ENCODE measurements at regions not wholly inside any gene's neighbourhood (a gene's known extent, or its start where the extent isn't known, plus 50 kb on each side); places are given as distances from the start of the nearest gene placed in this dataset.
"Not testable (repeated sequence)": the region's sequence is repeated elsewhere in the genome, so short reads cannot be mapped to it uniquely, and the experiment has no call there.

DNA sequence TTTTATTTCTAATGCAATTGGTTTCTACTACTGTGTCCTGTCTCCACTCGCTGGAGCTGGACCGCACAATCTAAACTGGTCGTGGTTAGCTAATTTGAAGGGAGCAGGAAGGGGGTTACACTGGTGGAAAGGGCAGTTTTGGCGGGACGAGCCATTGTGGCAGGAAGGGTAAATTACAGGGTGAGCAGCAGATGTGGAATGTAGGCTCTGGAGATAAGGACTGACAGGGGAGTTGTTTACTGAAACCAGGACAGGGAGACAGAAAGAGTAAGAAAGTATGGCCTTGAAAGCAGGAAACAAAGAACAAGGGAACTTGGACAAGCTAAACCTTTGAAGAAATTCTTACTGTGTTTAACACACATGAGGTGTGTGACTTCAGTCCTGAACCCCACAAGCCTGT, 147.8 kb downstream of the ATXN7L3B start:
- peak; percentile 70 for DNase-seq (ENCODE audit: low read depth)

DNA sequence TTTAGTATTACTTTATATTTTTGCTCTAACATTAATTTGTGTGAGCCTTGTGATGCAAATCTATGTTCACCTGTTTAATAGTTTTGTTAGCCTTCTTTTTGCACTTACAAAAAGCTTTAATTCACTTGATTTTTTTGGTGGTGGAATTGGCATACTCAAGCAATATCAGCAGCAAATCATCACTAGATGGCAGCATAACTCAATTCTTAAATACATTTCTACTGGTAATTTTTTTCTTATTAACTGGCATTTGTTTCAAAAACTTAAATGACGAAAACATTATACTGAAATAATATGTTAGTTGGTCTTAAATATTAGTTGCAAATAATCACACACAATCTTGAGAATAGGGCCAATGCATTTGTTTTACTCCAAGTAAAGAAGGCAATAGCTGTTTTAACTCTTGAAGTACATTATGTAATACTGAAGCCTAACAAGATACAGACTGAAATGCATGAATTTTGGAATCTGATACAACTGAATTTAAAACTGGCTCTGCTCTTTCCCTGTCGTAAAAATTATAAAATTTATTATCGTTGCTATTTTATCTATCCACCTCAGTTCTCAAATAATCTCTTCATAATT, 151.5 kb downstream of the ATXN7L3B start:
- peak; percentile 61 for DNase-seq (ENCODE audit: low read depth)

DNA sequence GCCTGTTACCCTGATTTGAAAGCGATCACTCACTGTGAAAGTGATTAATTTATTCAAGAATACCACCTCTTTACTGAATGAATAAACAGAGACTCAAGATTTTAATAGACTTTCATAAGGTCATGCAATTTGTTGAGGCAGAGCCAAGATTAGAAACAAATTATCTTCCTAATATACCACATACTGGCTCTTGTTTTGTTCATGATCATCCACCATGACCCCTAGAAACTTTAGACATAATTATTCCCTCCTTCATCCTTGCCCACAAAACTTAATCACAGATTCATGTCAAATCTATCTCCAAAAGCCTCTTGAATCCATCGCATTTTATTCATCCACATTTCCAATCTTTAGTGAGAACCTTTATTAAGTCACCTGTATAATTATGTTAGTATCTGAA, 152.3 kb downstream of the ATXN7L3B start:
- DNase-seq (ENCODE audit: low read depth) = no peak

DNA sequence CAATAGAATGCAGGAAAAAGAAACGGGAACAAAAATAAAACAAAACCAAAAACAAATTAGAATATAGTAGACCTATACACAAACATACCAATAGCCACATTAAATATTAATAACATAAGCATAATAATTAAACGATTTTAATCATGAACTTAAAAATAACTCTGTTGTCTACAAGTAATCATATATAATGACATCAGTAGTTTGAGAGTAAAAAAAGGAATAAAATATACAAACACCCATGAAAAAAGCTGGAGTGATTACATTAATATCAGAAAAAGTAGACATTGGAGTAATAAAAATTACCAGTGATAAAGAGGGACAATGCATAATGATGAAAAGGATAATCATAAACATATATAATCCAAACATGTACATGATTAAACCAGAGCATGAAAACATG, 181.8 kb downstream of the ATXN7L3B start:
- no peak for DNase-seq (ENCODE audit: low read depth)

DNA sequence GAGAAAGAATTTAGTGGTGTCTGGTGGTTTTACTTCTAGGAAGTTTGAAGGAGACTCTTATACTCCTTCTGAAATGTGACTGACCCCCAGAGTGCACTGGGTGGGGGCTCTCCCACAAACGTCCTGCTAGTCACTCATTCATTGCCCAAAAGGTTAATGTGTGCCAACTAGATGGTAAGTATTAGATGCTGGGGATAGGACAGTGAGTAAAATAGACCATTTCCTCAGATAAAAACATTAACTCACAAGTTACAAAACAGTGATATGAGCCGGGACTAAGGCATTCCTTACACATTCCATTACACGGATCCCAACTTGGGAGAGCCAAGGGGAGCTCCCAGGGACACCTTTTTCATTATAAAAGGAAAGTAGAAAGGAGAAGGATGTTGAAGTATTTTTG, 185.1 kb downstream of the ATXN7L3B start:
- DNase-seq (ENCODE audit: low read depth) = peak; percentile 11

DNA sequence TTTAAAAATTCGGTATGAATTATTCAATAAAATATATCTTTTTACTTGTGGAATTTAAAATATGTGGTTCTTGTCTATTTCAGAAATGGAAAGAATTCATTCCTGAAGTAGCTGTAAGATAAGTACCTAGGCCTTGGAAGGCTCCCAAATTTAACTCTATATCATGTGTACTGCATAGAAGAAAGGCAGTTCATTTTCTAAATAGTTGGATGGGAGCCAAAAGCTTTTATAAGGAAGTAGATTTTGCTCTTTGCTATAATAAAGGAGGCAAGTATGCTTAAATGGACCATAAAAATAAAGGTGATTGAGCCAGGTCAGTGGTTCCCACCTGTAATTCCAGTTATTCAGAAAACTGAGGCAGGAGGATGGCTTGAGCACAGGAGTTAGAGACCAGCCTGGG, 187.5 kb downstream of the ATXN7L3B start:
- DNase-seq (ENCODE audit: low read depth) = peak; percentile 80

DNA sequence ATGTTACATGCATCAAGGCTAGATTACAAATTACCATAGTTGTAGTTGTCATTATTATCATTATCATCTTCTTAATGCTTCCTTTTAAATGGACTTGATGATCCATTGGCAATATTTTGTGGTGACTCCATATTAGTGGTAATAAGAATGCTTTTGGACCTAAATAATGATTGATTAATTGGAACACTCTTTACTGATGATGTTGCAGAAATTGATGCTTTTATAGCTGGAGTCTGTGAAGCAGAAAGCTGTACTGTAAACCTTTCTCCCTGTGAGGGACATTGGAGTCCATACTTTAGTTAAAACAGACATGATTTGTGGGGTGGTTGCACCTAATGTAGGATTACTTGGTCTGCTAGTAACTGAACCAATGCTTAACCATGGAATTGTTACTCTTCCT, 190.4 kb downstream of the ATXN7L3B start:
- no peak for DNase-seq (ENCODE audit: low read depth)

DNA sequence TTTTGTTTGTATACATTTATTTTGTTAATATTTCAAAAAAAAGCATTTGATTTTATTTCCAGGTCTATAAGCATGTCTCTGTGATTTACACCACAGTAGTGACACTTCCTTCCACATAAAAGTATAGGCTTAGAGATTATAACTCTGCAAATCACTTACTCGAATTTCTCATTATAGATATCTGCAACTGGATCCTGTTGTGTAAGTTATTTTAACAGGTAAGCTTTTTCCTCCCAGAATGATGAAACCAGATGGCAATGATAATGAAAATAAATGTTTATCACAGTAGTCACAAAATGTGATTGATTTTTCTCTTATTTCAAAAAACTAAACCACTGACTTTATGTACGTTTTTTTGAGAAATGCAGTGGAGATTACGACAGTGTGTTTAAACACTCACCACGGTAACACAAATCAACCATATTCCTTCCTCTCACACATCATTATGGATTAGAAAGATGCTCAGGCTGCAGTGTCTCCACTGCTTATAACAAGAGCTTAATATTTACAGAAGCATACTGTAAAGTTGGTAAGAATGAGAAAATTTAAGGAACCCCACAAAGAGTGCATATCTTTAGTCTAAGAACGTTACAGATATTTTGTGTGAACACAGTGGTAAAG, 194.6 kb downstream of the ATXN7L3B start:
- DNase-seq (ENCODE audit: low read depth) = no peak

DNA sequence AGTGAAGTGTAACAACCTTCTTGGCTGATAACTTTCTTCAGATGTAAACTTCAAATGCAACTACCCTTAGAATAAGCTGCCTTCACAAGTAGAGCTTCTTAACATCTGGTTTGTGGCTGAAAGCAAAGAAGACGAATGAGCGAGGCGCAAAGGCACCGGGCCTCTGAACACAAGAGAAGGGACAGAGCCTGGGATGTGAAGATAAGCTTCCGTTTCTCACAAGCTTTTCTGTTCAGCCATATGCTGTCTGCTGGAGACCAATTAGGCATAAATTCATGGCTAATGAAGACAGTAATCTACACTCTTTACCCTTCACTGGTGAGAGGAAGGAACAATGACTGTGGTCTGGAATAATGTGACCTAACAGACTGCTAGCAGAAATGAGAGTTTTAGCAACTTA, 195.2 kb downstream of the ATXN7L3B start:
- DNase-seq (ENCODE audit: low read depth) = no peak

DNA sequence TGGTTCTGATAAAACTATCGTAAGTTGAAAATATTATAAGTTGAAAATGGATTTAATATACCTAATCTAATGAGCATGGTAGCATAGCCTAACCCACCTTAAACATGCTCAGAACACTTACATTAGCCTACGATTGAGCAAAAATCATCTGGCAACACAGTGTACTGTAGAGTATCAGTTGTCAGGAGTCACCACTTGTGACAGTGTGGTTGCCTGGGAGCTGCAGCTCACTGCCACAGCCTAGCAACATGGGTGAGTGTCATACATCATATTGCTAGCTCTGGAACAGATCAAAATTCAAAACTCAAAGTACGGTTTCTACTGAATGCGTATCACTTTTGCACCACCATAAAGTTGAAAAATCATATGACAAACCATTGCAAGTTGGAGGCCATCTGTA, 203.5 kb downstream of the ATXN7L3B start:
- DNase-seq (ENCODE audit: low read depth) = no peak

DNA sequence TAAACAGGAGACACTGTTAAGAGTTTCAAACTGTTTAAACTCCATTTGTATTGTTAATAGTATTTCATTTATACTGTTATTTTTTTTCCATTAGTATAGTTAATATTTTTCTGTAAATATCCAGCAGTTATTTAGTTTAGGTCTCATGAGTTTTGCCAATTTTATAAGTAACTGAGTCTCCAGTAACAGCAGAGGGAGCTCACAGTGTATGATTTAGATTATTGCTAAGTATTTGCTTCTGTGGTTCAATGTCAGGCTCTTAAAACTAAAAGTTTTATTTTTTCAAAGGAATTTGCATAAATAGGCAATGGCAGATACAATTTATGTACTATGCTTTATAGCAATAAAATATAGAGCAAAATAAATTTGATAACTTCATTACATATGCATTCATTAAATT, 209.7 kb downstream of the ATXN7L3B start:
- peak; percentile 39 for DNase-seq (ENCODE audit: low read depth)

DNA sequence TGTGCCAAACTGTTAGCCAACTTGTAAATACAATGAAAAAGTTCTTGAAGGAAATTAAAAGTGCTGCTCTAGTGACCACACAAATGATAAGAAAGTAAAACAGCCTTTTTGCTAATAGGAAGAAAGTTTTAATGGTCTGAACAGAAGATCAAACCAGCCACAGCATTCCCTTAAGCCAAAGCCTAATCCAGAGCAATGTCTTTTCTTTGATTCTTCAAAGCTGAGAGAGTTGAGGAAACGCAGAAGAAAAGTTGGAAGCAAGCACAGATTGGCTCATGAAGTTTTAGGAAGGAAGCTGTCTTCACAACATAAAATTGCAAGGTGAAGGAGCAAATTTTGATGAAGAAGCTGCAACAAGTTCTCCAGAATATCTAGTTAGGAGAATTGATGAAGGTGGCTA, 213.8 kb downstream of the ATXN7L3B start:
- no peak for DNase-seq (ENCODE audit: low read depth)

DNA sequence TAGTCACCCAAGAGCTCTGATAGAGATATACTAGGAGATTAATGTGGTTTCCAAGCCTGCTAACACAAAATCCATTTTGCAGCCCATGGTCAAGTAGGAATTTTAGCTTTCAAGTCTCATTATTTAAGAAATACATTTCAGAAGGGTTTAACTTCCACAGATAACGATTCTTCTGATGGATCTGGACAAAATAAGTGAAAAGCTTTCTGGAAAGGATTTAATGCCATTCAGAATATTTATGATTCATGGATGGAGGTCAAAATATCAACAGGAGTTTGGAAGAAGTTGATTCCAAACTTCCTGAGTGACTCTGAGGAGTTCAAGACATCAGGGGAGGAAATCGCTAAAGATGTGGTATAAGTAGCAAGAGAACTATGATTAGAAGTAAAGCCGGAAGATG, 214.6 kb downstream of the ATXN7L3B start:
- peak; percentile 4 for DNase-seq (ENCODE audit: low read depth)

DNA sequence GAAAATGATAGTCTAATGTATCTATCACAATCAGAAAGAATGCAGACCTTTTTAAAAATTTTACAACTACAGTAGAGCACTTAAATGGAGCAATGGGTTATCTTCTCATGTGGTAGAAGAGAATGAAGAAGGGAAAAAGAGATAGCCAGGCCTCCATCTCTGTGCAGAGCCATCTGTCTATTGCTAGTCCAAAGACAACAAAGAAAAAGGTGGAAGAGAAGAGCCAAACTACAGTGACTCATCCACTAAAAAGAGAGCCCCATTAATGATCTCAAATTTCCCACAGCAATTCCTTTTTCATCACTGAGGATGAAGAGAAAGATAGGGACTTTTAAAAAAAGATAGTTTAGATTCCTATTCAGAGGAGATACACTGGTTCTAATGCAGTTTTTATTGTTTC, 232.9 kb downstream of the ATXN7L3B start:
- DNase-seq (ENCODE audit: low read depth) = no peak

DNA sequence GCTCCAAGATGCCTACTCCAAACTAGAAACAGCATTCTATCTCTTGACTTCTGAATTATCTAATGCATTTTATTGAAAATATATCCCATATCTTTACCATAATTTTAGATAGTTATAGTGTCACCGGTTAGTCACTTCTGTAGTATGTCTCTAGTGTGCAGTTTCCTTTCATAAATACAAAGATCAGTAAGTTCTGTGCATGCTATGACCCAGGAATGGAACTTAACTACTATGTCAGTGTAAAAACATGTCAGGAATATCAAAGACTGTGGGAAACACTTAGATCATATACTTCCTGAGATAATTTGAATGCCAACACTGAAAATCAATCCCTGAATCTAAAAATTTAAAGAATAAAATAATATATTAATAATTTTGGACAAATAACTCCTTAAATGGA, 237.6 kb downstream of the ATXN7L3B start:
- no peak for DNase-seq (ENCODE audit: low read depth)

DNA sequence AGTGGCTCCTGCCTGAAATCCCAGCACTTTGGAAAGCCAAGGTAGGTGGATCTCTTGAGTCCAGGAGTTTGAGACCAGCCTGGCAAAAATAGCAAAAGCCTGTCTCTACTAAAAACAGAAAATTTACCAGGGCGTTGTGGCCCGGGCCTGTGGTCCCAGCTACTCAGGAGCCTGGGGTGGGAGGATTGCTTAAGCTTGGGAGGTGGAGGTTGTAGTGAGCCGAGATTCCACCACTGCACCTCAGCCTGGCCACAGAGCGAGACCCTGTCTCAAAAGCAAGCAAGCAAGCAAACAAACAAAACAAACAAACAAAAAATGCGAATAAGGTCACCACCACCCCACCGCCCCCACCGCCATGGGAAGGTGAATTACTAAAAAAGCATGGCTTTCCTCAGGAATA, 238.7 kb downstream of the ATXN7L3B start:
- no peak for DNase-seq (ENCODE audit: low read depth)

DNA sequence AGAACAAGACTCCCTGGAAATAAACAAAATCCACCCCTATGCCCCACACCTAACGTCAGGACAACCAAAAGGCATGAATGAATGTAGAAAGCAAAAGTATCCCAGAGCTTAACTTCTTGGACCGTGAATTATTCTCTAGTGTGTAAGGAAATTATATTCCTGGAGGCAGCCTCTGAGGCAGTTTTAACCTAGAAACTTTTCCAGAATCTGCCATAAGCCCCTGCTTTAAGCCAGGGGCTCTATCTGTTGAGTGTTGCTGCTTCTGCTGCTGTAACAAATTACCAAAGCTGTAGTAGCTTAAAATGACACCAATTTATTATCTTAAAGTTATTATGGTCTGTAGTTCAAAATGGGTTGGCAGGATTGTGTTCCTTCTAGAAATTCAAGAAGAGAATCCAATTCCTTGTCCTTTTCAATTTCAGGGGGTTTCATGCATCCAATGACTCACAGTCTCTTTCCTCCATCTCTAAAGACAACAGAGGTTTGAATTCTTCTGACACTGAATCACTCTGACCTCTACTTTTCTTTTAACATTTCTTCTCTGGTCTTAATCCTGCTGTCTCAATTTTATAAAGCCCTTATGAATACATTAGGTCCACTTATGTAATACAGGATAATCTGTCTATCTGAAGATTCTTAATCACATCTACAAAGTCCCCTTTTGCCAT, 242.7 kb downstream of the ATXN7L3B start:
- DNase-seq (ENCODE audit: low read depth) = no peak

DNA sequence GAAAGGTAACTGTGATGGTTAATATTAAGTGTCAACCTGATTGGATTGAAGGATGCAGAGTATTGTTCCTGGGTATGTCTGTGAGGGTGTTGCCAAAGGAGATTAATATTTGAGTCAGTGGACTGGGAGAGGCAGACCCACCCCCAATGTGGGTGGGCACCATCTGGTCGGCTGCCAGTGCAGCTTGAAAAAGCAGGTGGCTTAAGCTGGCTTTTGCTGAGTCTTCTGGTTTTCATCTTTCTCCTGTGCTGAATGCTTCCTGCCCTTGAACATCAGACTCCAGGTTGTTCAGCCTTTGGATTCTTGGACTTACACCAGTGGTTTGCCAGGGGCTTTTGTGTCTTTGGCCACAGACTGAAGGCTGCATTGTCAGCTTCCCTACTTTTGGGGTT, 243.2 kb downstream of the ATXN7L3B start:
- not testable (repeated sequence) for DNase-seq (ENCODE audit: low read depth)

DNA sequence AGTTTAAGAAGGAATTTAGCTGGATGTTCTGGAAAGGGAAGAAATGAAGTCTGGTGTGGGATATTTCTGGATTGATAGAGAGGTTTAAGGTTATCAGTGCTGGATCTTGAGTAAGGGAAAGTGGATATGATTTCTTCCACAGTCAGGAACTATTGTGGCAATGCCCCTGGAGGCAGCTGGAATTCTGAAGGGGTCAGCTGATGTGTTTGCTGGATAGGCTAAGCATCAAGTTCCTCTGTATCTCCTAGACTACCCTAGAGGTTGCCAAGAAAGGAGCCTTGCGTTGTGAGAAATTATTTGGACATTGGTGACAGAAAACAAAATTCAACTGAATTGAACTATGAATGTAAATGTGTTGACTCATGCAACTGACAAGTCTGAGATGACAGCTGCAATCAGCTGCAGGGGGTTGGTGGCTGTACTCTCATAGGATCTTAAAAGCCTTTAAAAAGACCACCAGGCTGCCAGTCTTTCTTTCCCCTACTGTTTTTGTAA, 244.4 kb downstream of the ATXN7L3B start:
- DNase-seq (ENCODE audit: low read depth) = no peak

DNA sequence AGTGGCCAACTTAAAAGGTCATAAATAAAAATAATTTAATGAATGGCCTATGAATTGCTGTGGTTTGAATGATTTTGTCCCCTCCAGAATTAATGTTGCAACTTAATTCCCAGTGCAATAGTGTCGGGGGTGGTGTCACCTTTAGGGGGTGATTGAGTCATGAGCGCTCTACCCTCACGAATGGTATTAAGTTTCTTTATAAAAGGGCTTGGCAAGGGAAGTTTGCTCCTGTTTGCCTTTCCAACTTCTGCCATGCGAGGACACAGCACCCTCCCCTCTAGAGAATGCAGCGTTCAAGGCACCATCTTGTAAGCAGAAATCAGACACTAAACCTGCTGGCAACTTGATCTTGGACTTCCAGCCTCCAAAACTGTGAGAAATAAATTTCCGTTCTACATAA, 253.3 kb downstream of the ATXN7L3B start:
- DNase-seq (ENCODE audit: low read depth) = no peak

DNA sequence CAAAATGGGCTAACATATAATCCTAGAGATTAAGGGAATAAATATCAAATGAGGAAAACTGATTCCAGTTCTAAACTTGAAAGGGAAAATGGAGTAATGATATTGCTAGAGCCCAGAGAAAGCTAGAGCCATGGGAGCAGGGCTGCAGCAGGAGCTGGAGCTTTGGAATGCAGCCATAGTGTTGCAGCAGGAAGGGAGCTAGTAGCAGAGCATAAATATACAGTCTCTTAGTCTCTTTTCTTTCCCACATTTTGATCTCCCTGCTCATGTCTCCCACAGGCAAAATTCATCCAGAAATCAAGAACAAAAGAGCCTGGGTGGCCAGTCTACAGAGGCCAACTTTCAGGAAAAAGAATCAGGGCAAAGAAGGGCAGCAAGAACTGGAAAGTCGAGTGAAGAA, 253.7 kb downstream of the ATXN7L3B start:
- DNase-seq (ENCODE audit: low read depth) = peak; percentile 6

DNA sequence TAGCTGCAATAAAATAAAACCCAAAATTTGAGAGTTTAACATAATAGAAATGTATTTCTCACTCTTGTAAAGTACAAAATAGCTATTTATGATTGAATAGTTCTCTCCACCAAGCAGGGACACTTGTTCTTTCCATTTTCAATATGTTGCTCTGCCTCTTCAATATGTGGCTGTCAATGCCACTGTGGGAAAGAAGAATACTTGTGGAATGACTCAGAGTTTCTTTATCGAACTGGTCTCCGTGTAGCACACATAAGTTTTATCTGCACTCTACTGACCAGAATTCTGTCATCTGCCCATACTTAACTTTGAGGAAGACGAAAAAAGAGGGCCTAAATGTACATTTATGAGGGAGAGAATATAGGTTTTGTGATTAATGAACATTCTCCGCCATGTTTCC, 256.9 kb downstream of the ATXN7L3B start:
- peak; percentile 7 for DNase-seq (ENCODE audit: low read depth)

DNA sequence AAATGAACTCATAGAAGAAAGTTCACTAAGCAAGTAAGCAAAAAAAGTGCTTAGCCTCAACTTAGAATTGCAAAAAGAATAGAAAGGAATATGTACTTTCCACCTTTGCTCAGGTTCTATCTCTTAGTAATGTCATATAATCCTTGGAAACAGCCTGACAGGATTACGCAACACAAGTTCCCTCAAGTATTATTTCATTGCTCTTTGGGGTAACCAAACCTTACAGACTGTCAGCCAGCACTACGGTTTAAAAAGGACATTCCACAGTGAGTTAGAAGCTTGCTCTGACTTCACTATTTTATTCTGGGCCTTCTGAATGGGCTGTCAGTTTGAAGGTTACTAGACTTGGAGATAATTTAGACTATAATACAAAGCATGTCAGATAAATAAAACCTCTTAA, 264.0 kb downstream of the ATXN7L3B start:
- DNase-seq (ENCODE audit: low read depth) = peak; percentile 25

All from amniotic epithelial cell (primary cell).